ENCODE measurements at regions not wholly inside any gene's neighbourhood (a gene's known extent, or its start where the extent isn't known, plus 50 kb on each side); places are given as distances from the start of the nearest gene placed in this dataset.

GRCh38 chr4:23654791-23655190, 235.1 kb downstream of the PPARGC1A start:
- no peak for DNase-seq

GRCh38 chr4:23648854-23649596, 240.8 kb downstream of the PPARGC1A start:
- no peak for DNase-seq

- no peak for DNase-seq
Observed at GRCh38 chr4:23635468-23635867, 254.4 kb downstream of the PPARGC1A start.

GRCh38 chr4:23631255-23631950, 258.4 kb downstream of the PPARGC1A start:
- DNase-seq, result peak; percentile 71

GRCh38 chr4:23630110-23630509, 259.7 kb downstream of the PPARGC1A start:
- no peak for DNase-seq

GRCh38 chr4:23629421-23629820, 260.4 kb downstream of the PPARGC1A start:
- DNase-seq, result no peak

- DNase-seq, result peak; percentile 42
Observed at GRCh38 chr4:23614284-23614892, 275.5 kb downstream of the PPARGC1A start.

GRCh38 chr4:23613782-23614181, 276.1 kb downstream of the PPARGC1A start:
- DNase-seq, result no peak

GRCh38 chr4:23602720-23603119, 287.1 kb downstream of the PPARGC1A start:
- DNase-seq, result no peak

- no peak for DNase-seq
Observed at GRCh38 chr4:23594125-23594524, 295.7 kb downstream of the PPARGC1A start.

- no peak for DNase-seq
Observed at GRCh38 chr4:23590431-23590830, 299.4 kb downstream of the PPARGC1A start.

- no peak for DNase-seq
Observed at GRCh38 chr4:23584024-23584423, 305.8 kb downstream of the PPARGC1A start.

- DNase-seq, result no peak
Observed at GRCh38 chr4:23582671-23583070, 307.2 kb downstream of the PPARGC1A start.

- DNase-seq, result no peak
Observed at GRCh38 chr4:23579166-23579565, 310.7 kb downstream of the PPARGC1A start.

- DNase-seq, result no peak
Observed at GRCh38 chr4:23577398-23577797, 312.4 kb downstream of the PPARGC1A start.

- no peak for DNase-seq
Observed at GRCh38 chr4:23572382-23572781, 317.5 kb downstream of the PPARGC1A start.

GRCh38 chr4:23567338-23567737, 322.5 kb downstream of the PPARGC1A start:
- DNase-seq, result no peak

GRCh38 chr4:23560748-23561147, 329.1 kb downstream of the PPARGC1A start:
- no peak for DNase-seq

GRCh38 chr4:23558101-23558500, 331.7 kb downstream of the PPARGC1A start:
- no peak for DNase-seq

- no peak for DNase-seq
Observed at GRCh38 chr4:23547601-23548000, 342.2 kb downstream of the PPARGC1A start.

- no peak for DNase-seq
Observed at GRCh38 chr4:23547096-23547495, 342.8 kb downstream of the PPARGC1A start.

- no peak for DNase-seq
Observed at GRCh38 chr4:23539969-23540569, 349.8 kb downstream of the PPARGC1A start.

GRCh38 chr4:23533859-23534258, 356.0 kb downstream of the PPARGC1A start:
- DNase-seq, result no peak

GRCh38 chr4:23516716-23517115, 373.1 kb downstream of the PPARGC1A start:
- DNase-seq, result no peak
